OCI-LY7 (cell line): ENCODE measurements at regions not wholly inside any gene's neighbourhood (a gene's known extent, or its start where the extent isn't known, plus 50 kb on each side); places are given as distances from the start of the nearest gene placed in this dataset.

Experiments
- BruUV-seq: library from RNA; stranded (reverse); fragments of 400-500 nt; replicated peaks from 2 replicates; lab custom pipeline; 2021; lab: Mats Ljungman, UMichigan
- CTCF ChIA-PET: fragments of 300-600 bp; sonication (Branson Sonifier 250); formaldehyde crosslinking; loops from one replicate; lab custom pipeline; 2022; ENCODE audit warnings: antibody characterized with exemption; ENCODE audit not compliant: unreplicated experiment; lab: Charles Lee
- POLR2A ChIA-PET: fragments of 300-600 bp; sonication (Branson Sonifier 250); formaldehyde crosslinking; loops from one replicate; lab custom pipeline; 2022; ENCODE audit warnings: antibody characterized with exemption; lab: Charles Lee
- DNase-seq: peaks from one replicate; pipeline ENCODE4 v3.0.0-alpha.2; 2015; ENCODE audit warnings: low spot score
- H2AFZ ChIP-seq: fragments of 200-600 bp; sonication (generic), shearing (Covaris generic); 2 replicates; pipeline ENCODE4 v1.6.1; 2014; ENCODE audit warnings: mild to moderate bottlenecking, antibody characterized with exemption, low read length, moderate library complexity
- H3K27ac ChIP-seq: fragments of 200-600 bp; sonication (generic); 2 replicates; pipeline ENCODE4 v1.5.1; 2014; ENCODE audit warnings: mixed run types, low read depth, mild to moderate bottlenecking, moderate library complexity, low read length, inconsistent platforms; ENCODE audit not compliant: poor library complexity, severe bottlenecking
- H3K36me3 ChIP-seq: fragments of 200-600 bp; sonication (generic); 2 replicates; pipeline ENCODE4 v1.6.1; 2014; ENCODE audit warnings: mild to moderate bottlenecking, antibody characterized with exemption, low read length, moderate library complexity, mixed read lengths; ENCODE audit not compliant: insufficient read depth
- H3K4me1 ChIP-seq: fragments of 200-600 bp; sonication (generic); 2 replicates; pipeline ENCODE4 v1.5.1; 2014; ENCODE audit warnings: mild to moderate bottlenecking, low read length; ENCODE audit not compliant: insufficient read depth, poor library complexity, severe bottlenecking
- H3K4me2 ChIP-seq: fragments of 200-600 bp; sonication (generic); 2 replicates; pipeline ENCODE4 v1.6.1; 2014; ENCODE audit warnings: mild to moderate bottlenecking, low read length
- H3K4me3 ChIP-seq: fragments of 200-600 bp; sonication (generic); 2 replicates; pipeline ENCODE4 v1.5.1; 2014; ENCODE audit warnings: mild to moderate bottlenecking, low read depth, low read length; ENCODE audit not compliant: poor library complexity, severe bottlenecking
- H3K79me2 ChIP-seq: fragments of 200-600 bp; sonication (generic); 2 replicates; pipeline ENCODE4 v1.6.1; 2016; ENCODE audit warnings: low read depth, mild to moderate bottlenecking, low read length, moderate library complexity, mixed read lengths; ENCODE audit not compliant: insufficient read depth
- H3K9me2 ChIP-seq: fragments of 200-600 bp; sonication (generic); 2 replicates; pipeline ENCODE4 v1.6.1; 2016; ENCODE audit warnings: mild to moderate bottlenecking, low read length, mixed read lengths; ENCODE audit not compliant: insufficient read depth
- H3K9me3 ChIP-seq: fragments of 200-600 bp; sonication (generic); 2 replicates; pipeline ENCODE4 v1.6.1; 2014; ENCODE audit warnings: mild to moderate bottlenecking, mixed run types, low read length, mixed read lengths
- H4K20me1 ChIP-seq: fragments of 200-600 bp; sonication (generic); 2 replicates; pipeline ENCODE4 v1.6.1; 2014; ENCODE audit warnings: mild to moderate bottlenecking, antibody characterized with exemption, low read length, moderate library complexity, mixed read lengths; ENCODE audit not compliant: insufficient read depth
- EZH2phosphoT487 ChIP-seq: fragments of 200-600 bp; sonication (generic); IDR thresholded peaks from 2 replicates; pipeline ENCODE4 v1.6.1; 2018; ENCODE audit warnings: low read depth, borderline replicate concordance, mild to moderate bottlenecking, mixed run types, antibody characterized with exemption, low read length, moderate library complexity, mixed read lengths
- intact Hi-C: fragments of 100-400 bp; cut with micrococcal nuclease; formaldehyde crosslinking; loops from one replicate; pipeline ENCODE4 v1.10.0; 2022; ENCODE audit not compliant: unreplicated experiment
- TF ChIP-seq, protein P1 (sequence below): fragments of 200-600 bp; sonication (generic); conservative IDR thresholded peaks from 2 replicates; pipeline ENCODE4 v1.5.1; 2014; ENCODE audit warnings: mild to moderate bottlenecking, antibody characterized with exemption, low read length, moderate library complexity, mixed read lengths

GRCh38 chr1:227433663-227434341 lies 115.5 kb upstream of the CDC42BPA start:
- H2AFZ ChIP-seq: no peak overlapping the region
- no peak overlapping the region for H3K27ac ChIP-seq
- no peak for DNase-seq
- H3K36me3 ChIP-seq: no peaks in the 10 kb centered on the region
- H3K9me3 ChIP-seq: no peaks in the 10 kb centered on the region
- H3K4me1 ChIP-seq: no peaks in the 10 kb centered on the region
- H3K4me2 ChIP-seq: no peak overlapping the region
- H3K79me2 ChIP-seq: no peaks in the 10 kb centered on the region
- BruUV-seq: no TSS peak
- intact Hi-C loops: no loop called here
- H4K20me1 ChIP-seq: no peaks in the 10 kb centered on the region
- H3K9me2 ChIP-seq: no peaks in the 10 kb centered on the region
- no peak for TF ChIP-seq EZH2phosphoT487
- TF ChIP-seq, protein P1, sequence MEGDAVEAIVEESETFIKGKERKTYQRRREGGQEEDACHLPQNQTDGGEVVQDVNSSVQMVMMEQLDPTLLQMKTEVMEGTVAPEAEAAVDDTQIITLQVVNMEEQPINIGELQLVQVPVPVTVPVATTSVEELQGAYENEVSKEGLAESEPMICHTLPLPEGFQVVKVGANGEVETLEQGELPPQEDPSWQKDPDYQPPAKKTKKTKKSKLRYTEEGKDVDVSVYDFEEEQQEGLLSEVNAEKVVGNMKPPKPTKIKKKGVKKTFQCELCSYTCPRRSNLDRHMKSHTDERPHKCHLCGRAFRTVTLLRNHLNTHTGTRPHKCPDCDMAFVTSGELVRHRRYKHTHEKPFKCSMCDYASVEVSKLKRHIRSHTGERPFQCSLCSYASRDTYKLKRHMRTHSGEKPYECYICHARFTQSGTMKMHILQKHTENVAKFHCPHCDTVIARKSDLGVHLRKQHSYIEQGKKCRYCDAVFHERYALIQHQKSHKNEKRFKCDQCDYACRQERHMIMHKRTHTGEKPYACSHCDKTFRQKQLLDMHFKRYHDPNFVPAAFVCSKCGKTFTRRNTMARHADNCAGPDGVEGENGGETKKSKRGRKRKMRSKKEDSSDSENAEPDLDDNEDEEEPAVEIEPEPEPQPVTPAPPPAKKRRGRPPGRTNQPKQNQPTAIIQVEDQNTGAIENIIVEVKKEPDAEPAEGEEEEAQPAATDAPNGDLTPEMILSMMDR: no peak
- H3K4me3 ChIP-seq: no peak overlapping the region
- ChIA-PET POLR2A (interaction anchor here (0.6 kb wide), 1 partner anchor 157 kb away, joined by 3 read pairs; no protein-coding TSS in a partner anchor), CTCF (no interaction called here)

DNA sequence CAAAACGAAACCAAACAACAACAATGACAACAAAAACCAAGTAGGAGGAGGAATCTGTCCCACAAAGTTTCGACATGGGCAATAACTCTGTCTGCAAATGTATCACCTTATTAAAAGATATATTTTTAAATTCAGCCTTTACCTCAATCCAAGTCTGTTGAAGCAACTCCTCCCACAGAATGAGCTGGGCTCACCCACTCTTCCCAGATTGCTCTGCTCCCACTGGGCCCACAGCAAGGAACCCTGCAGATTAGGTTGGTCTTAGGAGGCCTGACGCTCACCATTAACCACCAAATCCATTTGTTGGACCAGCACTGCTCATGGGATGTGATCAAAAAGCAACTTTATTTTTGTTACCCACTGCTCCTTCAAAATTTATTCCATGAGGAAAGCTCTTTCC lies 114.7 kb upstream of the CDC42BPA start:
- DNase-seq: no peak
- no peaks in the 10 kb centered on the region for H3K79me2 ChIP-seq
- no peaks in the 10 kb centered on the region for H3K36me3 ChIP-seq
- ChIA-PET CTCF (no interaction called here), POLR2A (interaction anchor here (0.6 kb wide), 1 partner anchor 158 kb away, joined by 3 read pairs; no protein-coding TSS in a partner anchor)
- TF ChIP-seq, protein P1: no peak
- TF ChIP-seq EZH2phosphoT487: no peak
- no peak overlapping the region for H2AFZ ChIP-seq
- H3K4me1 ChIP-seq: no peaks in the 10 kb centered on the region
- H3K4me2 ChIP-seq: no peak overlapping the region
- no peak overlapping the region for H3K27ac ChIP-seq
- H3K9me2 ChIP-seq: no peaks in the 10 kb centered on the region
- H3K4me3 ChIP-seq: no peak overlapping the region
- intact Hi-C loops: no loop called here
- BruUV-seq: no TSS peak
- no peaks in the 10 kb centered on the region for H4K20me1 ChIP-seq
- H3K9me3 ChIP-seq: no peaks in the 10 kb centered on the region

- ChIA-PET CTCF (no interaction called here), POLR2A (interaction anchor here (0.6 kb wide), 1 partner anchor 88 kb away, joined by 3 read pairs; no protein-coding TSS in a partner anchor)
- H4K20me1 ChIP-seq: no peaks in the 10 kb centered on the region
- H3K4me1 ChIP-seq: no peaks in the 10 kb centered on the region
- BruUV-seq: no TSS peak
- H3K9me3 ChIP-seq: no peaks in the 10 kb centered on the region
- H3K27ac ChIP-seq: no peak overlapping the region
- H2AFZ ChIP-seq: no peak overlapping the region
- no peak for DNase-seq
- TF ChIP-seq EZH2phosphoT487: no peak
- TF ChIP-seq, protein P1: no peak
- no peaks in the 10 kb centered on the region for H3K9me2 ChIP-seq
- no peaks in the 10 kb centered on the region for H3K79me2 ChIP-seq
- intact Hi-C loops: no loop called here
- no peak overlapping the region for H3K4me2 ChIP-seq
- no peaks in the 10 kb centered on the region for H3K36me3 ChIP-seq
- no peak overlapping the region for H3K4me3 ChIP-seq
Measured at GRCh38 chr1:227432181-227432535, 113.9 kb upstream of the CDC42BPA start.
